GM12878 (cell line): ENCODE measurements at regions not wholly inside any gene's neighbourhood (a gene's known extent, or its start where the extent isn't known, plus 50 kb on each side); places are given as distances from the start of the nearest gene placed in this dataset.

Experiments
- ATAC-seq: fragments of 200-7000 bp; cut with Tn5 transposase; 3 replicates; pipeline ENCODE4 v1.9.1; 2020; ENCODE audit warnings: mild to moderate bottlenecking, moderate library complexity
- BruUV-seq: library from RNA; stranded (reverse); fragments of 400-500 nt; replicated peaks from 2 replicates; lab custom pipeline; 2021; lab: Mats Ljungman, UMichigan
- CTCF ChIA-PET: fragments of 300-600 bp; sonication (Branson Sonifier 250); formaldehyde crosslinking; extraction: SDS; loops from one replicate; lab custom pipeline; 2021; ENCODE audit warnings: inconsistent platforms; lab: Yijun Ruan, JAX
- POLR2A ChIA-PET: fragments of 350-600 bp; formaldehyde crosslinking; extraction: SDS; loops from one replicate; lab custom pipeline; 2021; ENCODE audit warnings: inconsistent platforms; lab: Charles Lee
- RAD21 ChIA-PET: fragments of 300-600 bp; sonication (Branson Sonifier 250); formaldehyde crosslinking; loops from one replicate; lab custom pipeline; 2023; ENCODE audit warnings: antibody characterized with exemption; ENCODE audit not compliant: unreplicated experiment; lab: Charles Lee
- SMC1A ChIA-PET: fragments of 300-600 bp; sonication (Branson Sonifier 250); formaldehyde crosslinking; loops from one replicate; lab custom pipeline; 2023; ENCODE audit not compliant: unreplicated experiment, uncharacterized antibody; lab: Charles Lee
- DNase-seq: peaks from one replicate; pipeline ENCODE4 v3.0.0-alpha.2; 2011; ENCODE audit warnings: low read depth, low spot score
- FAIRE-seq: peaks from 3 replicates; lab custom pipeline; 2011; peaks lifted over from hg19 to GRCh38; lab: Jason Lieb, UNC
- H2AFZ ChIP-seq: 2 replicates; pipeline ENCODE4 v1.6.0; 2011; ENCODE audit warnings: low read depth, low read length, control low read depth; ENCODE audit not compliant: control insufficient read depth
- H3K27ac ChIP-seq: 2 replicates; pipeline ENCODE4 v1.5.1; 2011; ENCODE audit warnings: control low read depth; ENCODE audit not compliant: control insufficient read depth, insufficient read depth
- H3K27me3 ChIP-seq, 2 experiments: replicated peaks in 1 of 2; 2 replicates each; pipeline versions ENCODE4 v1.6.0 to v1.6.1; 2011; ENCODE audit warnings: low read length in 1 of 2; ENCODE audit not compliant: control insufficient read depth in 2 of 2, insufficient read depth in 2 of 2
- H3K36me3 ChIP-seq, 2 experiments: 2 replicates each; pipeline ENCODE4 v1.5.1; 2011; ENCODE audit warnings: low read length in 1 of 2; ENCODE audit not compliant: control insufficient read depth in 2 of 2, insufficient read depth in 2 of 2
- H3K4me1 ChIP-seq: 2 replicates; pipeline ENCODE4 v1.6.1; 2011; ENCODE audit warnings: mild to moderate bottlenecking, low read length, moderate library complexity, mixed read lengths; ENCODE audit not compliant: control insufficient read depth, insufficient read depth
- H3K4me2 ChIP-seq: 2 replicates; pipeline ENCODE4 v1.6.0; 2011; ENCODE audit warnings: control low read depth; ENCODE audit not compliant: control insufficient read depth, insufficient read depth
- H3K4me3 ChIP-seq: fragments of 200-600 bp; sonication (generic); 2 replicates; pipeline ENCODE4 v1.5.1; 2016
- H3K79me2 ChIP-seq: 2 replicates; pipeline ENCODE4 v1.6.0; 2011; ENCODE audit warnings: low read length; ENCODE audit not compliant: control insufficient read depth, insufficient read depth
- H3K9ac ChIP-seq: 2 replicates; pipeline ENCODE4 v1.8.0; 2011; ENCODE audit warnings: low read length, control low read depth, mixed read lengths; ENCODE audit not compliant: control insufficient read depth, insufficient read depth
- H3K9me3 ChIP-seq: replicated peaks from 3 replicates; pipeline ENCODE4 v1.5.1; 2011; ENCODE audit warnings: mild to moderate bottlenecking, low read length; ENCODE audit not compliant: control insufficient read depth, insufficient read depth
- H4K20me1 ChIP-seq: 2 replicates; pipeline ENCODE4 v1.6.0; 2011; ENCODE audit not compliant: control insufficient read depth, insufficient read depth
- ETV6 ChIP-seq, 2 experiments: fragments of 450-650 bp in 1 of 2; IDR thresholded peaks in 1 of 2; conservative IDR thresholded peaks in 1 of 2; 2 replicates each; pipeline ENCODE4 v1.6.1; 2014; ENCODE audit warnings: antibody characterized with exemption in 1 of 2, borderline replicate concordance in 1 of 2, low read depth in 1 of 2, mild to moderate bottlenecking in 1 of 2, moderate library complexity in 1 of 2
- KAT2A ChIP-seq: conservative IDR thresholded peaks from 2 replicates; pipeline ENCODE4 v1.6.1; 2011; ENCODE audit warnings: low read depth, low read length; ENCODE audit not compliant: control insufficient read depth
- NR2C2 ChIP-seq: IDR thresholded peaks from 2 replicates; pipeline ENCODE4 v1.6.1; 2011; ENCODE audit warnings: borderline replicate concordance, low read depth; ENCODE audit not compliant: control insufficient read depth, insufficient read length
- NR2F1 ChIP-seq: fragments of 450-650 bp; conservative IDR thresholded peaks from 2 replicates; pipeline ENCODE4 v1.6.1; 2017; ENCODE audit warnings: mild to moderate bottlenecking
- NRF1 ChIP-seq: conservative IDR thresholded peaks from 2 replicates; pipeline ENCODE4 v1.6.1; 2011; ENCODE audit warnings: mild to moderate bottlenecking, low read depth, low read length, improper control_type of control experiment
- POLR2AphosphoS2 ChIP-seq: IDR thresholded peaks from 2 replicates; pipeline ENCODE4 v1.6.1; 2011; ENCODE audit warnings: low read depth, mild to moderate bottlenecking, low read length, improper control_type of control experiment, moderate library complexity
- RELA ChIP-seq: fragments of 450-650 bp; IDR thresholded peaks from 2 replicates; pipeline ENCODE4 v1.8.0; 2014; ENCODE audit warnings: borderline replicate concordance; ENCODE audit not compliant: partially characterized antibody
- RUNX3 ChIP-seq: IDR thresholded peaks from 2 replicates; pipeline ENCODE4 v1.6.1; 2012; ENCODE audit warnings: low read length, inconsistent platforms
- SUPT20H ChIP-seq: IDR thresholded peaks from 2 replicates; pipeline ENCODE4 v1.6.1; 2011; ENCODE audit warnings: low read depth, mild to moderate bottlenecking, low read length, moderate library complexity, borderline replicate concordance; ENCODE audit not compliant: control insufficient read depth
- WRNIP1 ChIP-seq: IDR thresholded peaks from 2 replicates; pipeline ENCODE4 v1.6.1; 2011; ENCODE audit warnings: low read depth, low read length, improper control_type of control experiment, borderline replicate concordance
- ZNF687 ChIP-seq: fragments of 450-650 bp; IDR thresholded peaks from 2 replicates; pipeline ENCODE4 v1.6.1; 2017; ENCODE audit warnings: mild to moderate bottlenecking, moderate library complexity
- WGBS: methylation state at CpG from one replicate; pipeline ENCODE4 v1.1.6; 2016; ENCODE audit warnings: low lambda C conversion rate; ENCODE audit not compliant: insufficient replicate concordance, insufficient coverage; ENCODE audit errors: missing lambda C conversion rate; 5-methylcytosine and 5-hydroxymethylcytosine counted together
- in situ Hi-C: fragments of 300-500 bp; cut with MboI; formaldehyde crosslinking; loops from 9 replicates; pipeline ENCODE4 v1.14.3; 2018; ENCODE audit warnings: mixed read lengths
- intact Hi-C: fragments of 100-400 bp; cut with micrococcal nuclease; formaldehyde crosslinking; loops from one replicate; pipeline ENCODE4 v1.14.2; 2022; ENCODE audit not compliant: unreplicated experiment

GRCh38 chr17:69735285-69735684, 320.8 kb downstream of the MAP2K6 start:
- FAIRE-seq (no peak), ATAC-seq (no peak), DNase-seq (no peak)
- ChIA-PET POLR2A (no interaction called here), CTCF (no interaction called here), SMC1A (no interaction called here), RAD21 (no interaction called here)
- Histone ChIP-seq H3K79me2 (no peaks in the 10 kb centered on the region), H3K4me3 (no peak overlapping the region), H4K20me1 (no peaks in the 10 kb centered on the region), H3K9ac (no peak overlapping the region), H3K4me2 (no peak overlapping the region), H3K27ac (no peak overlapping the region), H2AFZ (no peak overlapping the region), H3K36me3 (no peaks in the 10 kb centered on the region), H3K9me3 (no peaks in the 10 kb centered on the region), H3K27me3 (no peaks in the 10 kb centered on the region), H3K4me1 (no peaks in the 10 kb centered on the region)
- intact Hi-C loops (no loop called here), in situ Hi-C loops (no loop called here)
- BruUV-seq = no TSS peak
- TF ChIP-seq RUNX3 (no peak), SUPT20H (no peak), POLR2AphosphoS2 (no peak)
- WGBS = 0% methylated on average over 2 of the region's 2 CpGs

- Histone ChIP-seq H3K27ac (no peak overlapping the region), H3K79me2 (no peaks in the 10 kb centered on the region), H3K36me3 (no peaks in the 10 kb centered on the region), H4K20me1 (no peaks in the 10 kb centered on the region), H3K4me2 (no peak overlapping the region), H2AFZ (no peak overlapping the region), H3K4me3 (no peak overlapping the region), H3K9ac (no peak overlapping the region), H3K9me3 (no peaks in the 10 kb centered on the region), H3K27me3 (no peaks in the 10 kb centered on the region), H3K4me1 (no peaks in the 10 kb centered on the region)
- DNase-seq = no peak
- in situ Hi-C loops = no loop called here
- RAD21 ChIA-PET = no interaction called here
- WGBS = 32% methylated on average over 3 of the region's 3 CpGs
- CTCF ChIA-PET = interaction anchor here (0.6 kb wide), 1 partner anchor 375 kb away, joined by 3 read pairs; no protein-coding TSS in a partner anchor
- POLR2A ChIA-PET = no interaction called here
- no peak for FAIRE-seq
- intact Hi-C loops = no loop called here
- no peak for TF ChIP-seq NR2F1
- TF ChIP-seq KAT2A = no peak
- no peak for TF ChIP-seq RELA
- TF ChIP-seq WRNIP1 = no peak
- no peak for TF ChIP-seq ETV6 (conservative IDR thresholded peaks at IDR 0.05 in 1 of 2, IDR thresholded peaks at IDR 0.05 in 1 of 2; ENCODE audit: borderline replicate concordance in 1 of 2, low read depth in 1 of 2)
- no peak for TF ChIP-seq NRF1
- no peak for TF ChIP-seq ZNF687
- TF ChIP-seq NR2C2 = no peak
- SMC1A ChIA-PET = no interaction called here
- ATAC-seq = no peak
- no TSS peak for BruUV-seq
These were observed 328.6 kb downstream of the MAP2K6 start for GRCh38 chr17:69743091-69743490.
